Fibroblast of lung (primary cell): ENCODE measurements at regions not wholly inside any gene's neighbourhood (a gene's known extent, or its start where the extent isn't known, plus 50 kb on each side); places are given as distances from the start of the nearest gene placed in this dataset.

ENCODE experiments used
- DNase-seq, 2 donors: peaks; one replicate each; pipeline versions ENCODE4 v3.0.0 to v3.0.0-alpha.2; 2010; ENCODE audit warnings: low read depth in 2 of 2
- H2AFZ ChIP-seq: 2 replicates; pipeline ENCODE4 v1.5.1; 2012; ENCODE audit warnings: low read length, control low read depth, inconsistent platforms
- H3K27ac ChIP-seq: 2 replicates; pipeline ENCODE4 v1.5.1; 2011; ENCODE audit warnings: low read length, control low read depth; ENCODE audit not compliant: insufficient read depth
- H3K27me3 ChIP-seq: 2 replicates; pipeline ENCODE4 v1.5.1; 2011; ENCODE audit warnings: mild to moderate bottlenecking, low read length; ENCODE audit not compliant: control insufficient read depth, insufficient read depth
- H3K36me3 ChIP-seq: 2 replicates; pipeline ENCODE4 v1.5.1; 2011; ENCODE audit warnings: low read length; ENCODE audit not compliant: control insufficient read depth, insufficient read depth
- H3K4me1 ChIP-seq: 2 replicates; pipeline ENCODE4 v1.5.1; 2011; ENCODE audit warnings: low read length; ENCODE audit not compliant: control insufficient read depth, insufficient read depth; ENCODE audit errors: extremely low read depth
- H3K4me2 ChIP-seq: 2 replicates; pipeline ENCODE4 v1.5.1; 2011; ENCODE audit warnings: low read length, control low read depth; ENCODE audit not compliant: insufficient read depth; ENCODE audit errors: extremely low read depth
- H3K4me3 ChIP-seq, 4 experiments: fragments of 200-600 bp in 1 of 4; sonication (generic) in 1 of 4; replicated peaks in 1 of 4; 2 replicates each; pipeline ENCODE4 v1.5.1; 2011 to 2016; ENCODE audit warnings: low read length in 4 of 4, low read depth in 3 of 4, mild to moderate bottlenecking in 3 of 4, control low read depth in 2 of 4, inconsistent platforms in 1 of 4, mixed read lengths in 1 of 4; ENCODE audit not compliant: insufficient read depth in 1 of 4; ENCODE audit errors: control extremely low read depth in 1 of 4
- H3K79me2 ChIP-seq: 2 replicates; pipeline ENCODE4 v1.5.1; 2012; ENCODE audit warnings: mild to moderate bottlenecking, low read length, inconsistent platforms; ENCODE audit not compliant: control insufficient read depth, insufficient read depth
- H3K9ac ChIP-seq: 2 replicates; pipeline ENCODE4 v1.5.1; 2011; ENCODE audit warnings: mild to moderate bottlenecking, low read length, control low read depth; ENCODE audit not compliant: insufficient read depth
- H3K9me3 ChIP-seq: 2 replicates; pipeline ENCODE4 v1.5.1; 2012; ENCODE audit warnings: low read depth, low read length; ENCODE audit not compliant: control insufficient read depth, insufficient read depth
- H4K20me1 ChIP-seq: 2 replicates; pipeline ENCODE4 v1.5.1; 2011; ENCODE audit warnings: low read length; ENCODE audit not compliant: control insufficient read depth, insufficient read depth; ENCODE audit errors: extremely low read depth
- CTCF ChIP-seq, 2 donors: IDR thresholded peaks in 1 of 2; conservative IDR thresholded peaks in 1 of 2; 1 replicate in 1 of 2; 2 replicates in 1 of 2; pipeline ENCODE4 v1.5.1; 2011 to 2012; ENCODE audit warnings: low read length in 2 of 2, control low read depth in 1 of 2, inconsistent platforms in 1 of 2, low read depth in 1 of 2, mild to moderate bottlenecking in 1 of 2
- EZH2 ChIP-seq: IDR thresholded peaks from 2 replicates; pipeline ENCODE4 v1.5.1; 2012; ENCODE audit warnings: low read length, control low read depth, mild to moderate bottlenecking; ENCODE audit errors: missing control alignments

DNA sequence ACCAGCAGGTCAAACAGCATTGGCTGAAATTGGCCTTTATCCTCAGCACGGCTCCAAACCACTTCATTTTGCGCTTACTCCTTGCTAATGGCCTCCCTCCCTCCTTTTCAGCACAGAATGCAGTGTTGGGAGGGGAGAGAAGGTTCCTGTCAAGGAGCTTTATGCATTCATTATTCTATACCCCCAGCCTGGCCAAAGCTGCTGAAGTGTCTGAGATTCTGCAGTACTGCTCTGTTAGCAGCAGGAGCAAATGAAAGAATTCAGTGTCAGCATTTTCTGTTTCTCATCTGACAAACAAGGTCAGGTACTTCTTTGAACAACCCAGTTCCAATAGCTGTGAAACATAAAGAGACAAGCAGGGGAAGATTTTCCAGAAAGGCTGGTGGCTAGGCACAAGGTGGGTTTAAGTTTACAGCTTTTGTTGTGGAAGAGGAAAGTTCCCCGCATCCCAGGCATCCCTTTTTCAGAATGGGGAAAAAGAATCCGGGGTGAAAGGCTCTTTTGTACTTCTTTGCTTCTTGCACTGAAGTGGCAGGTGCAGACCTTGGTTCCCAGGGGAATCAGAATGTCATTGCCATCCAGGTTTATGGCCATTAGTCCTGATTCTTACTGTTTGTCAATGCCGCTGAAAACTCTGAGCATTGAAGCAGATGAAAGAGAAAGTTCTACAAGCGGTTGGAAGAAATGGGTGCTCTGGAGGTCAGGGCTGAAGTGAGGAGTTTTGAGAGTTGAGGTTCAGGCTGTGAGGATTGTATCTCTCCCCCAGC, 109.3 kb upstream of the APC start:
- DNase-seq: no peak
- H3K79me2 ChIP-seq: no peaks in the 10 kb centered on the region
- no peaks in the 10 kb centered on the region for H3K4me1 ChIP-seq
- H4K20me1 ChIP-seq: no peaks in the 10 kb centered on the region
- H3K4me3 ChIP-seq: no peak overlapping the region
- no peak overlapping the region for H3K9ac ChIP-seq
- H3K4me2 ChIP-seq: no peak overlapping the region
- H2AFZ ChIP-seq: no peak overlapping the region
- H3K36me3 ChIP-seq: no peaks in the 10 kb centered on the region
- no peaks in the 10 kb centered on the region for H3K9me3 ChIP-seq
- H3K27me3 ChIP-seq: no peaks in the 10 kb centered on the region
- no peak overlapping the region for H3K27ac ChIP-seq
- no peak for TF ChIP-seq CTCF (conservative IDR thresholded peaks at IDR 0.05 in 1 of 2, IDR thresholded peaks at IDR 0.05 in 1 of 2; ENCODE audit: low read depth in 1 of 2, low read length in 2 of 2)
- TF ChIP-seq EZH2: no peak

GRCh38 chr5:112630246-112631009, 107.3 kb upstream of the APC start:
- H3K4me3 ChIP-seq: no peak overlapping the region
- no peaks in the 10 kb centered on the region for H4K20me1 ChIP-seq
- H3K36me3 ChIP-seq: no peaks in the 10 kb centered on the region
- H2AFZ ChIP-seq: no peak overlapping the region
- no peaks in the 10 kb centered on the region for H3K79me2 ChIP-seq
- no peak overlapping the region for H3K9ac ChIP-seq
- no peak for DNase-seq
- H3K27ac ChIP-seq: no peak overlapping the region
- no peaks in the 10 kb centered on the region for H3K4me1 ChIP-seq
- H3K9me3 ChIP-seq: no peaks in the 10 kb centered on the region
- TF ChIP-seq CTCF (conservative IDR thresholded peaks at IDR 0.05 in 1 of 2, IDR thresholded peaks at IDR 0.05 in 1 of 2; ENCODE audit: low read depth in 1 of 2, low read length in 2 of 2) (no peak), EZH2 (no peak)
- H3K27me3 ChIP-seq: no peaks in the 10 kb centered on the region
- no peak overlapping the region for H3K4me2 ChIP-seq

- no peak overlapping the region for H3K4me3 ChIP-seq
- H3K79me2 ChIP-seq: no peaks in the 10 kb centered on the region
- no peaks in the 10 kb centered on the region for H3K9me3 ChIP-seq
- no peak overlapping the region for H3K27ac ChIP-seq
- no peaks in the 10 kb centered on the region for H3K4me1 ChIP-seq
- H3K36me3 ChIP-seq: no peaks in the 10 kb centered on the region
- H3K27me3 ChIP-seq: no peaks in the 10 kb centered on the region
- H3K4me2 ChIP-seq: no peak overlapping the region
- TF ChIP-seq CTCF (conservative IDR thresholded peaks at IDR 0.05 in 1 of 2, IDR thresholded peaks at IDR 0.05 in 1 of 2; ENCODE audit: low read depth in 1 of 2, low read length in 2 of 2): no peak
- TF ChIP-seq EZH2: no peak
- H3K9ac ChIP-seq: no peak overlapping the region
- H2AFZ ChIP-seq: no peak overlapping the region
- H4K20me1 ChIP-seq: no peaks in the 10 kb centered on the region
- peak in 1 of 2 donors; percentile 10 for DNase-seq
These were observed 103.5 kb upstream of the APC start for GRCh38 chr5:112634166-112634565.
